A549 (cell line): ENCODE measurements at regions not wholly inside any gene's neighbourhood (a gene's known extent, or its start where the extent isn't known, plus 50 kb on each side); places are given as distances from the start of the nearest gene placed in this dataset.

ENCODE experiments used
- ATAC-seq, 2 experiments: fragments of 200-7000 bp in 1 of 2; fragments of >200 bp in 1 of 2; cut with Nextera tagmentation in 1 of 2; cut with Tn5 transposase in 1 of 2; 3 replicates each; pipeline versions ENCODE4 v1.8.0 to v1.9.1; 2018 to 2020; ENCODE audit warnings: mild to moderate bottlenecking in 1 of 2, moderate library complexity in 1 of 2
- CTCF ChIA-PET: fragments of 300-600 bp; sonication (Branson Sonifier 250); formaldehyde crosslinking; extraction: SDS; loops from one replicate; lab custom pipeline; 2021; ENCODE audit warnings: antibody characterized with exemption, inconsistent platforms; lab: Yijun Ruan, JAX
- POLR2A ChIA-PET: fragments of 350-600 bp; formaldehyde crosslinking; extraction: SDS; loops from one replicate; lab custom pipeline; 2021; ENCODE audit warnings: antibody characterized with exemption, inconsistent platforms; lab: Yijun Ruan, JAX
- DNase-seq, 2 experiments: peaks; one replicate each; pipeline versions ENCODE4 v3.0.0 to v3.0.0-alpha.2; 2011 to 2016; ENCODE audit warnings: low read depth in 1 of 2, low spot score in 1 of 2
- FAIRE-seq: peaks from 2 replicates; lab custom pipeline; 2011; peaks lifted over from hg19 to GRCh38; lab: Jason Lieb, UNC
- H3K27ac ChIP-seq, 2 experiments: fragments of >200 bp; sonication (Bioruptor Twin); formaldehyde crosslinking; 3 replicates each; pipeline ENCODE4 v1.5.1; 2016 to 2017
- H3K4me1 ChIP-seq: fragments of >200 bp; sonication (Bioruptor Twin); formaldehyde crosslinking; 3 replicates; pipeline ENCODE4 v1.6.1; 2016
- H3K4me2 ChIP-seq: fragments of >200 bp; sonication (Bioruptor Twin); formaldehyde crosslinking; 3 replicates; pipeline ENCODE4 v1.6.1; 2016
- H3K4me3 ChIP-seq: fragments of >200 bp; sonication (Bioruptor Twin); formaldehyde crosslinking; 3 replicates; pipeline ENCODE4 v1.5.1; 2016
- H3K9me3 ChIP-seq: fragments of >200 bp; sonication (Bioruptor Twin); formaldehyde crosslinking; 3 replicates; pipeline ENCODE4 v1.6.1; 2016
- ATOH8 ChIP-seq: fragments of 250-450 bp; sonication (Bioruptor Pico); IDR thresholded peaks from 2 replicates; pipeline ENCODE4 v1.5.0; 2020; ENCODE audit warnings: low read depth, mild to moderate bottlenecking, moderate library complexity
- BHLHE40 ChIP-seq: IDR thresholded peaks from 2 replicates; pipeline ENCODE4 v1.6.1; 2012; ENCODE audit warnings: low read depth, low read length, inconsistent platforms
- CBX8 ChIP-seq: fragments of 200-600 bp; sonication (generic); IDR thresholded peaks from 2 replicates; pipeline ENCODE4 v1.6.1; 2016
- EHMT2 ChIP-seq: fragments of 200-600 bp; sonication (generic); IDR thresholded peaks from 2 replicates; pipeline ENCODE4 v1.6.1; 2016; ENCODE audit warnings: antibody characterized with exemption, low read depth, mild to moderate bottlenecking, moderate library complexity
- HOXA7 ChIP-seq: fragments of 250-450 bp; sonication (Bioruptor Pico); IDR thresholded peaks from 2 replicates; pipeline ENCODE4 v1.5.0; 2020; ENCODE audit warnings: mild to moderate bottlenecking, moderate library complexity
- JUN ChIP-seq, 2 experiments: fragments of >200 bp; sonication (Bioruptor Twin); formaldehyde crosslinking; IDR thresholded peaks; 2 replicates in 1 of 2; 3 replicates in 1 of 2; pipeline ENCODE4 v1.6.1; 2016 to 2017
- KDM5A ChIP-seq: fragments of 200-600 bp; sonication (generic); IDR thresholded peaks from 2 replicates; pipeline ENCODE4 v1.6.1; 2016; ENCODE audit warnings: antibody characterized with exemption, mild to moderate bottlenecking
- MAFK ChIP-seq: fragments of 450-650 bp; IDR thresholded peaks from 2 replicates; pipeline ENCODE4 v1.6.1; 2014; ENCODE audit not compliant: partially characterized antibody
- MAZ ChIP-seq: fragments of 150-350 bp; IDR thresholded peaks from 2 replicates; pipeline ENCODE4 v1.6.1; 2014; ENCODE audit warnings: antibody characterized with exemption, low read depth, low read length, borderline replicate concordance
- MYC ChIP-seq: IDR thresholded peaks from 2 replicates; pipeline ENCODE4 v1.6.1; 2012; ENCODE audit warnings: mild to moderate bottlenecking, inconsistent platforms, low read length, improper control_type of control experiment, borderline replicate concordance
- NR3C1 ChIP-seq: fragments of >200 bp; sonication (Bioruptor Twin); formaldehyde crosslinking; IDR thresholded peaks from 3 replicates; pipeline ENCODE4 v1.6.1; 2017
- POLR2A ChIP-seq: IDR thresholded peaks from 2 replicates; pipeline ENCODE4 v1.6.1; 2012; ENCODE audit warnings: mild to moderate bottlenecking, low read length
- POLR2AphosphoS2 ChIP-seq: conservative IDR thresholded peaks from 2 replicates; pipeline ENCODE4 v1.6.1; 2012; ENCODE audit warnings: low read length, improper control_type of control experiment, inconsistent platforms
- RAD21 ChIP-seq, 2 experiments: fragments of >200 bp in 1 of 2; sonication (Bioruptor Twin) in 1 of 2; formaldehyde crosslinking in 1 of 2; IDR thresholded peaks in 1 of 2; conservative IDR thresholded peaks in 1 of 2; 2 replicates in 1 of 2; 3 replicates in 1 of 2; pipeline ENCODE4 v1.6.1; 2012 to 2018; ENCODE audit warnings: inconsistent platforms in 1 of 2
- RARB ChIP-seq: fragments of 250-450 bp; sonication (Bioruptor Pico); IDR thresholded peaks from 2 replicates; pipeline ENCODE4 v1.8.0; 2021; ENCODE audit warnings: mild to moderate bottlenecking, moderate library complexity
- TFCP2L1 ChIP-seq: fragments of 250-450 bp; sonication (Bioruptor Pico); IDR thresholded peaks from 2 replicates; pipeline ENCODE4 v1.5.0; 2021; ENCODE audit warnings: mild to moderate bottlenecking
- TP53 ChIP-seq: fragments of 250-450 bp; sonication (Bioruptor Pico); IDR thresholded peaks from 2 replicates; pipeline ENCODE4 v1.5.0; 2021; ENCODE audit warnings: mild to moderate bottlenecking, moderate library complexity
- ZC3H11A ChIP-seq: fragments of 450-650 bp; IDR thresholded peaks from 2 replicates; pipeline ENCODE4 v1.6.1; 2014; ENCODE audit warnings: antibody characterized with exemption, mild to moderate bottlenecking
- ZNF302 ChIP-seq: fragments of 250-450 bp; sonication (Bioruptor Pico); IDR thresholded peaks from 2 replicates; pipeline ENCODE4 v1.9.0; 2021; ENCODE audit warnings: inconsistent platforms, mild to moderate bottlenecking, moderate library complexity
- ZSCAN20 ChIP-seq: fragments of 250-450 bp; sonication (Bioruptor Pico); IDR thresholded peaks from 2 replicates; pipeline ENCODE4 v1.8.0; 2022; ENCODE audit warnings: mild to moderate bottlenecking, moderate library complexity
- WGBS: methylation state at CpG from one replicate; pipeline ENCODE4 v1.1.6; 2017; ENCODE audit errors: missing lambda C conversion rate; 5-methylcytosine and 5-hydroxymethylcytosine counted together
- TF ChIP-seq, protein P1 (sequence below): fragments of >200 bp; sonication (Bioruptor Twin); formaldehyde crosslinking; IDR thresholded peaks from 3 replicates; pipeline ENCODE4 v1.6.1; 2016
- TF ChIP-seq, protein P2 (sequence below): fragments of >200 bp; sonication (Bioruptor Twin); formaldehyde crosslinking; IDR thresholded peaks from 2 replicates; pipeline ENCODE4 v1.6.1; 2016

DNA sequence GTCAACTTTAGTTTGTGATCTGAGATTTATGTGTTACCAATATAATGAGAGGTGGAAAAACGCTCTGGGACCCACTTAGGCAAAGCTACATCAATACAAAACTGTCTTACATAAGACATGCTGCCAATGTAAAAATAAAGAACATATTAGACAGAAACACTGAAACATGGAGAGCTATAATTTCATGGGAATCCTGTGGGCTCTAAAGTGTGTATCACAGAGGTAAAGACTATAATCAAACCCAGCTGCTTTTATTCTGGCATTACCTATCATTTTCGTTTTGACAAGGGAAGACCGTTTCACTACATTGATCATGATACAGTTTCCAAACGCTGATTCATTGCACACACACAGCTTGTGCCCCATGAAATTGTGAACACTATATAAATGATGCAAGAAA lies 400.5 kb upstream of the TUSC1 start:
- CTCF ChIA-PET, result no interaction called here
- ATAC-seq (no peak), FAIRE-seq (no peak), DNase-seq (no peak)
- TF ChIP-seq ZSCAN20 (CRISPR knock-in tag) (no peak), ZC3H11A (no peak), KDM5A (no peak), TP53 (no peak), MAFK (no peak), BHLHE40 (no peak), MYC (no peak), POLR2AphosphoS2 (no peak), RARB (CRISPR knock-in tag) (no peak), MAZ (no peak), ZNF302 (CRISPR knock-in tag) (no peak), HOXA7 (CRISPR knock-in tag) (no peak), NR3C1 (no peak), ATOH8 (no peak), CBX8 (no peak), EHMT2 (no peak)
- TF ChIP-seq, protein P1, sequence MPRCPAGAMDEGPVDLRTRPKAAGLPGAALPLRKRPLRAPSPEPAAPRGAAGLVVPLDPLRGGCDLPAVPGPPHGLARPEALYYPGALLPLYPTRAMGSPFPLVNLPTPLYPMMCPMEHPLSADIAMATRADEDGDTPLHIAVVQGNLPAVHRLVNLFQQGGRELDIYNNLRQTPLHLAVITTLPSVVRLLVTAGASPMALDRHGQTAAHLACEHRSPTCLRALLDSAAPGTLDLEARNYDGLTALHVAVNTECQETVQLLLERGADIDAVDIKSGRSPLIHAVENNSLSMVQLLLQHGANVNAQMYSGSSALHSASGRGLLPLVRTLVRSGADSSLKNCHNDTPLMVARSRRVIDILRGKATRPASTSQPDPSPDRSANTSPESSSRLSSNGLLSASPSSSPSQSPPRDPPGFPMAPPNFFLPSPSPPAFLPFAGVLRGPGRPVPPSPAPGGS, result no peak
- TF ChIP-seq, protein P2, sequence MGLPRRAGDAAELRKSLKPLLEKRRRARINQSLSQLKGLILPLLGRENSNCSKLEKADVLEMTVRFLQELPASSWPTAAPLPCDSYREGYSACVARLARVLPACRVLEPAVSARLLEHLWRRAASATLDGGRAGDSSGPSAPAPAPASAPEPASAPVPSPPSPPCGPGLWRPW, result no peak
- no peak overlapping the region for H3K27ac ChIP-seq
- no peaks in the 10 kb centered on the region for H3K4me1 ChIP-seq
- H3K4me3 ChIP-seq, result no peak overlapping the region
- 8% methylated on average over 4 of the region's 4 CpGs for WGBS
- H3K9me3 ChIP-seq, result peaks cover 6% of the 10 kb centered on the region; the same call in 2 of the 3 replicates
- POLR2A ChIA-PET, result no interaction called here
- H3K4me2 ChIP-seq, result no peak overlapping the region

GRCh38 chr9:26077860-26078259 lies 399.6 kb upstream of the TUSC1 start:
- WGBS, result 76% methylated on average over 2 of the region's 4 CpGs
- Histone ChIP-seq H3K4me3 (no peak overlapping the region), H3K4me1 (no peaks in the 10 kb centered on the region), H3K9me3 (peaks cover 6% of the 10 kb centered on the region; the same call in 2 of the 3 replicates), H3K4me2 (no peak overlapping the region), H3K27ac (no peak overlapping the region)
- DNase-seq (no peak), ATAC-seq (no peak), FAIRE-seq (no peak)
- TF ChIP-seq TFCP2L1 (CRISPR knock-in tag) (no peak), POLR2A (no peak), RAD21 (conservative IDR thresholded peaks at IDR 0.05 in 1 of 2, IDR thresholded peaks at IDR 0.05 in 1 of 2) (no peak)
- CTCF ChIA-PET, result no interaction called here
- POLR2A ChIA-PET, result no interaction called here

DNA sequence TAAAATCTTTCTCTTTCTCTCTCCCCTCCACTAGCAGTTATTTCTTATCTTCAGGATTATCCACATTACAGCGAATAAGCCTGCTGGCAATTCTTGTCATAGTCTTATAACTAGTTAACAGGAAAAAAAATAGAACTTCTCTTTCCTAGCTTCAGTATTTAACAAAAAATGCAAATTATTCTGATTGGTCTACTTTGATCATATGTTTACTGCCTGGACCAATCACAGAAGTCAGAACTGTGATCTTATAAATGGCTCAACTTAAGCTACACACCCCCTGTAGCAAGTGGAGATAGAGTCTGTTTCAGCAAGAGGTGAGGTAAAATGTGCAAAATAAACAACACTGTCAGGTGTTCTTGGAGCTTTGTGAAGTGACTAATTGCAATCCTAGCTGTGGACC lies 389.4 kb upstream of the TUSC1 start:
- ATAC-seq (no peak), FAIRE-seq (no peak), DNase-seq (no peak)
- Histone ChIP-seq H3K9me3 (no peaks in the 10 kb centered on the region), H3K27ac (no peak overlapping the region), H3K4me1 (no peaks in the 10 kb centered on the region), H3K4me3 (no peak overlapping the region), H3K4me2 (no peak overlapping the region)
- 39% methylated on average over 1 of the region's 1 CpG for WGBS
- ChIA-PET CTCF (interaction anchor here (1.8 kb wide), 1 partner anchor 259 kb away, joined by 3 read pairs; no protein-coding TSS in a partner anchor), POLR2A (no interaction called here)
- TF ChIP-seq ATOH8 (no peak), BHLHE40 (no peak), JUN (IDR thresholded peaks at IDR 0.05) (no peak)
